ENCODE measurements at regions not wholly inside any gene's neighbourhood (a gene's known extent, or its start where the extent isn't known, plus 50 kb on each side); places are given as distances from the start of the nearest gene placed in this dataset.

- no peak overlapping the region for H2AK5ac ChIP-seq (ENCODE audit: low read depth, low read length)
- H3K4ac ChIP-seq (replicated peaks; ENCODE audit: insufficient read length, low read depth, low read length), result no peak overlapping the region
- no peak overlapping the region for H3K27ac ChIP-seq (ENCODE audit: low read depth, low read length)
- no peaks in the 10 kb centered on the region for H3K79me1 ChIP-seq (ENCODE audit: low read depth, low read length)
- H3K36me3 ChIP-seq (ENCODE audit: control insufficient read depth in 2 of 4, insufficient read depth in 4 of 4, low read length in 3 of 4), result no peaks in the 10 kb centered on the region
- no peak overlapping the region for H3K56ac ChIP-seq (replicated peaks; ENCODE audit: insufficient read length, low read depth, low read length)
- H3K9me3 ChIP-seq (ENCODE audit: insufficient read depth in 2 of 2, low read depth in 1 of 2, low read length in 1 of 2), result no peaks in the 10 kb centered on the region
- no peak overlapping the region for H3K4me3 ChIP-seq (ENCODE audit: extremely low read depth in 1 of 4, insufficient read depth in 2 of 4, low read depth in 3 of 4, low read length in 4 of 4)
- no peak overlapping the region for H3K4me2 ChIP-seq (ENCODE audit: insufficient read depth in 1 of 2, low read depth in 2 of 2, low read length in 2 of 2)
- no peak overlapping the region for H4K91ac ChIP-seq (replicated peaks; ENCODE audit: insufficient read length, low read length)
- no peak overlapping the region for H2BK5ac ChIP-seq (ENCODE audit: low read depth, low read length)
- H4K5ac ChIP-seq (ENCODE audit: insufficient read length, low read depth, low read length), result no peak overlapping the region
- no peak overlapping the region for H3K18ac ChIP-seq (ENCODE audit: extremely low read depth, low read length)
- no peak overlapping the region for H2BK15ac ChIP-seq (ENCODE audit: low read length)
- H2BK12ac ChIP-seq (ENCODE audit: low read depth, low read length), result no peak overlapping the region
- H4K20me1 ChIP-seq (replicated peaks in 1 of 2; ENCODE audit: control insufficient read depth in 1 of 2, insufficient read depth in 2 of 2, low read length in 2 of 2), result no peaks in the 10 kb centered on the region
- H2BK120ac ChIP-seq (replicated peaks; ENCODE audit: low read depth, low read length), result no peak overlapping the region
- no peak overlapping the region for H3K9ac ChIP-seq (replicated peaks in 1 of 4; ENCODE audit: extremely low read depth in 1 of 4, low read depth in 3 of 4, low read length in 3 of 4)
- peaks cover 0 to 6% (median 0%) of the 10 kb centered on the region in 4 experiments; a peak in 1 of 7 replicates for H3K4me1 ChIP-seq (replicated peaks in 1 of 4; ENCODE audit: control insufficient read depth in 3 of 4, insufficient read depth in 4 of 4, low read length in 3 of 4)
- no peak overlapping the region for H3K23ac ChIP-seq (ENCODE audit: insufficient read length)
- no peak overlapping the region for H2BK20ac ChIP-seq (ENCODE audit: low read length)
- FAIRE-seq (no peak), DNase-seq (ENCODE audit: low read depth in 1 of 2, low spot score in 2 of 2) (no peak)
- no peaks in the 10 kb centered on the region for H3K79me2 ChIP-seq (ENCODE audit: control insufficient read depth in 1 of 2, insufficient read depth in 2 of 2, low read length in 2 of 2)
- WGBS, 2 experiments (ENCODE audit: extremely low coverage in 1 of 2, insufficient coverage in 1 of 2, insufficient read length in 1 of 2, insufficient replicate concordance in 2 of 2, low coverage in 1 of 2, low lambda C conversion rate in 2 of 2, missing lambda C conversion rate in 1 of 2), result 63% methylated on average over 3 of the region's 3 CpGs; no CpG with 5 or more reads in 1 of the 2 experiments
- no peak overlapping the region for H4K8ac ChIP-seq (ENCODE audit: extremely low read depth, insufficient read depth, low read length)
- no peaks in the 10 kb centered on the region for H3K27me3 ChIP-seq (replicated peaks in 1 of 4; ENCODE audit: control insufficient read depth in 3 of 4, extremely low read depth in 1 of 4, insufficient read depth in 3 of 4, low read length in 3 of 4)
- no peak overlapping the region for H3K14ac ChIP-seq (ENCODE audit: insufficient read length)
- H2AFZ ChIP-seq (ENCODE audit: low read length), result no peak overlapping the region
- POLR2A ChIA-PET (ENCODE audit: partially characterized antibody), result no interaction called here
- H3K23me2 ChIP-seq (ENCODE audit: low read depth, low read length), result no peaks in the 10 kb centered on the region
- CTCF ChIA-PET (ENCODE audit: partially characterized antibody), result interaction anchor here (0.7 to 1.0 kb wide), 3 partner anchors 12 to 680 kb away, joined by 3 read pairs; no protein-coding TSS in a partner anchor
- TF ChIP-seq ZNF274 (IDR thresholded peaks at IDR 0.05; ENCODE audit: borderline replicate concordance, extremely low read depth, low read length) (no peak), KDM4A (IDR thresholded peaks at IDR 0.05; ENCODE audit: low read depth, low read length, severe bottlenecking) (no peak), RAD21 (IDR thresholded peaks at IDR 0.05 in 1 of 2, conservative IDR thresholded peaks at IDR 0.05 in 1 of 2; ENCODE audit: low read depth in 2 of 2, low read length in 2 of 2) (peak; percentile 34 to 45; a peak in 3 of 4 replicates), EZH2 (IDR thresholded peaks at IDR 0.05; ENCODE audit: low read depth, low read length, severe bottlenecking) (no peak), TAF7 (optimal IDR thresholded peaks at IDR 0.05; ENCODE audit: borderline replicate concordance, low read depth, low read length) (no peak), EP300 (IDR thresholded peaks at IDR 0.05; ENCODE audit: borderline replicate concordance in 1 of 2, low read depth in 2 of 2, low read length in 2 of 2) (no peak), CREB1 (IDR thresholded peaks at IDR 0.05) (no peak), POLR2A (IDR thresholded peaks at IDR 0.05; ENCODE audit: control extremely low read depth in 1 of 2, low read depth in 2 of 2, low read length in 2 of 2) (no peak), BRCA1 (IDR thresholded peaks at IDR 0.05; ENCODE audit: low read depth, low read length) (no peak), NRF1 (IDR thresholded peaks at IDR 0.05; ENCODE audit: low read depth, low read length) (no peak), CTCF (IDR thresholded peaks at IDR 0.05; ENCODE audit: control extremely low read depth in 1 of 3, insufficient read depth in 1 of 3, low read depth in 1 of 3, low read length in 3 of 3) (peak in 1 of 3 experiments; percentile 35; a peak in 1 of 4 replicates), RBBP5 (IDR thresholded peaks at IDR 0.05; ENCODE audit: borderline replicate concordance, low read depth, low read length) (no peak)
These were observed 368.5 kb downstream of the GPM6A start for GRCh38 chr4:175443547-175443946.

Data from H1 (cell line).